ENCODE measurements at regions not wholly inside any gene's neighbourhood (a gene's known extent, or its start where the extent isn't known, plus 50 kb on each side); places are given as distances from the start of the nearest gene placed in this dataset.
"Not testable (repeated sequence)": the region's sequence is repeated elsewhere in the genome, so short reads cannot be mapped to it uniquely, and the experiment has no call there.

GRCh38 chr16:79835194-79835593 is 234.7 kb upstream of the MAF start:
- no peaks in the 10 kb centered on the region for H3K9me3 ChIP-seq (ENCODE audit: control insufficient read depth, low read length)
- H3K18ac ChIP-seq (ENCODE audit: low read depth in 1 of 2, low read length in 2 of 2), result no peak overlapping the region
- DNase-seq, result no peak
- H3K14ac ChIP-seq (ENCODE audit: low read length in 2 of 2), result no peak overlapping the region
- no peak overlapping the region for H3K23ac ChIP-seq (ENCODE audit: low read length in 2 of 2)
- H3K4me3 ChIP-seq (ENCODE audit: insufficient read depth in 1 of 2, low read depth in 1 of 2, low read length in 2 of 2), result no peak overlapping the region
- 87% methylated on average over 7 of the region's 7 CpGs for WGBS
- no peak overlapping the region for H4K91ac ChIP-seq (ENCODE audit: low read length)
- H4K8ac ChIP-seq (ENCODE audit: low read length), result no peak overlapping the region
- H3K27ac ChIP-seq (ENCODE audit: low read length, poor library complexity, severe bottlenecking), result no peak overlapping the region
- no peak overlapping the region for H2BK5ac ChIP-seq (ENCODE audit: low read depth, low read length, poor library complexity, severe bottlenecking)
- no peak overlapping the region for H3K9ac ChIP-seq (ENCODE audit: low read length)
- no peak overlapping the region for H2BK120ac ChIP-seq (ENCODE audit: low read depth, low read length)
- H3K36me3 ChIP-seq (ENCODE audit: control insufficient read depth in 1 of 2, insufficient read depth in 2 of 2, low read depth in 1 of 2, low read length in 2 of 2), result no peaks in the 10 kb centered on the region
- no peak overlapping the region for H2AFZ ChIP-seq (ENCODE audit: low read depth, low read length)
- H3K4me2 ChIP-seq (ENCODE audit: low read length, poor library complexity, severe bottlenecking), result no peak overlapping the region
- H3K79me1 ChIP-seq (replicated peaks; ENCODE audit: low read length, poor library complexity, severe bottlenecking), result no peaks in the 10 kb centered on the region
- H3K27me3 ChIP-seq (ENCODE audit: control insufficient read depth in 1 of 2, insufficient read depth in 1 of 2, low read length in 2 of 2), result peaks cover 0 to 4% of the 10 kb centered on the region in 2 experiments
- no peak overlapping the region for H2BK12ac ChIP-seq (ENCODE audit: low read length in 2 of 2)
- H3K4ac ChIP-seq (ENCODE audit: low read depth in 1 of 2, low read length in 2 of 2), result no peak overlapping the region
- H2BK15ac ChIP-seq (ENCODE audit: low read depth, poor library complexity, severe bottlenecking), result no peak overlapping the region
- H3K4me1 ChIP-seq (ENCODE audit: control insufficient read depth, insufficient read depth, low read depth, low read length), result no peaks in the 10 kb centered on the region
- no peak overlapping the region for H2AK5ac ChIP-seq (ENCODE audit: low read length, severe bottlenecking)

GRCh38 chr16:79834720-79835119 is 234.2 kb upstream of the MAF start:
- Histone ChIP-seq H2AK5ac (ENCODE audit: low read length, severe bottlenecking) (no peak overlapping the region), H4K8ac (ENCODE audit: low read length) (no peak overlapping the region), H3K4ac (ENCODE audit: low read depth in 1 of 2, low read length in 2 of 2) (no peak overlapping the region), H3K27ac (ENCODE audit: low read length, poor library complexity, severe bottlenecking) (no peak overlapping the region), H3K23ac (ENCODE audit: low read length in 2 of 2) (no peak overlapping the region), H3K18ac (ENCODE audit: low read depth in 1 of 2, low read length in 2 of 2) (no peak overlapping the region), H3K36me3 (ENCODE audit: control insufficient read depth in 1 of 2, insufficient read depth in 2 of 2, low read depth in 1 of 2, low read length in 2 of 2) (no peaks in the 10 kb centered on the region), H3K4me3 (ENCODE audit: insufficient read depth in 1 of 2, low read depth in 1 of 2, low read length in 2 of 2) (no peak overlapping the region), H2BK12ac (ENCODE audit: low read length in 2 of 2) (no peak overlapping the region), H2BK5ac (ENCODE audit: low read depth, low read length, poor library complexity, severe bottlenecking) (no peak overlapping the region), H2BK120ac (ENCODE audit: low read depth, low read length) (no peak overlapping the region), H3K4me1 (ENCODE audit: control insufficient read depth, insufficient read depth, low read depth, low read length) (no peaks in the 10 kb centered on the region), H3K79me1 (replicated peaks; ENCODE audit: low read length, poor library complexity, severe bottlenecking) (no peaks in the 10 kb centered on the region), H3K27me3 (ENCODE audit: control insufficient read depth in 1 of 2, insufficient read depth in 1 of 2, low read length in 2 of 2) (peaks cover 0 to 8% of the 10 kb centered on the region in 2 experiments), H2AFZ (ENCODE audit: low read depth, low read length) (no peak overlapping the region), H3K4me2 (ENCODE audit: low read length, poor library complexity, severe bottlenecking) (no peak overlapping the region), H3K9ac (ENCODE audit: low read length) (no peak overlapping the region), H4K91ac (ENCODE audit: low read length) (no peak overlapping the region), H3K9me3 (ENCODE audit: control insufficient read depth, low read length) (no peaks in the 10 kb centered on the region), H2BK15ac (ENCODE audit: low read depth, poor library complexity, severe bottlenecking) (no peak overlapping the region), H3K14ac (ENCODE audit: low read length in 2 of 2) (no peak overlapping the region)
- 82% methylated on average over 4 of the region's 4 CpGs for WGBS
- DNase-seq, result no peak

- not testable (repeated sequence) for H2AFZ ChIP-seq (ENCODE audit: low read depth, low read length); H3K4me3 ChIP-seq (ENCODE audit: insufficient read depth in 1 of 2, low read depth in 1 of 2, low read length in 2 of 2); H4K8ac ChIP-seq (ENCODE audit: low read length); H3K27ac ChIP-seq (ENCODE audit: low read length, poor library complexity, severe bottlenecking); H3K4ac ChIP-seq (ENCODE audit: low read depth in 1 of 2, low read length in 2 of 2); H3K9ac ChIP-seq (ENCODE audit: low read length); DNase-seq; H3K79me1 ChIP-seq (replicated peaks; ENCODE audit: low read length, poor library complexity, severe bottlenecking); H3K27me3 ChIP-seq (ENCODE audit: control insufficient read depth in 1 of 2, insufficient read depth in 1 of 2, low read length in 2 of 2); H3K14ac ChIP-seq (ENCODE audit: low read length in 2 of 2); H3K18ac ChIP-seq (ENCODE audit: low read depth in 1 of 2, low read length in 2 of 2); H3K4me2 ChIP-seq (ENCODE audit: low read length, poor library complexity, severe bottlenecking); H3K4me1 ChIP-seq (ENCODE audit: control insufficient read depth, insufficient read depth, low read depth, low read length); H3K9me3 ChIP-seq (ENCODE audit: control insufficient read depth, low read length); H3K23ac ChIP-seq (ENCODE audit: low read length in 2 of 2); H2BK12ac ChIP-seq (ENCODE audit: low read length in 2 of 2); H3K36me3 ChIP-seq (ENCODE audit: control insufficient read depth in 1 of 2, insufficient read depth in 2 of 2, low read depth in 1 of 2, low read length in 2 of 2); H2BK5ac ChIP-seq (ENCODE audit: low read depth, low read length, poor library complexity, severe bottlenecking); H2BK15ac ChIP-seq (ENCODE audit: low read depth, poor library complexity, severe bottlenecking); H2AK5ac ChIP-seq (ENCODE audit: low read length, severe bottlenecking); H2BK120ac ChIP-seq (ENCODE audit: low read depth, low read length); H4K91ac ChIP-seq (ENCODE audit: low read length)
Observed at GRCh38 chr16:79834003-79834402, 233.5 kb upstream of the MAF start.

- Histone ChIP-seq H2AK5ac (ENCODE audit: low read length, severe bottlenecking) (no peak overlapping the region), H3K27ac (ENCODE audit: low read length, poor library complexity, severe bottlenecking) (no peak overlapping the region), H3K4me2 (ENCODE audit: low read length, poor library complexity, severe bottlenecking) (no peak overlapping the region), H3K23ac (ENCODE audit: low read length in 2 of 2) (no peak overlapping the region), H3K14ac (ENCODE audit: low read length in 2 of 2) (no peak overlapping the region), H2BK5ac (ENCODE audit: low read depth, low read length, poor library complexity, severe bottlenecking) (no peak overlapping the region), H2AFZ (ENCODE audit: low read depth, low read length) (no peak overlapping the region), H3K27me3 (ENCODE audit: control insufficient read depth in 1 of 2, insufficient read depth in 1 of 2, low read length in 2 of 2) (peaks cover 0 to 14% of the 10 kb centered on the region in 2 experiments), H3K4me3 (ENCODE audit: insufficient read depth in 1 of 2, low read depth in 1 of 2, low read length in 2 of 2) (no peak overlapping the region), H3K36me3 (ENCODE audit: control insufficient read depth in 1 of 2, insufficient read depth in 2 of 2, low read depth in 1 of 2, low read length in 2 of 2) (no peaks in the 10 kb centered on the region), H3K9ac (ENCODE audit: low read length) (no peak overlapping the region), H2BK15ac (ENCODE audit: low read depth, poor library complexity, severe bottlenecking) (no peak overlapping the region), H3K79me1 (replicated peaks; ENCODE audit: low read length, poor library complexity, severe bottlenecking) (no peaks in the 10 kb centered on the region), H4K8ac (ENCODE audit: low read length) (no peak overlapping the region), H2BK120ac (ENCODE audit: low read depth, low read length) (no peak overlapping the region), H3K4ac (ENCODE audit: low read depth in 1 of 2, low read length in 2 of 2) (no peak overlapping the region), H3K9me3 (ENCODE audit: control insufficient read depth, low read length) (no peaks in the 10 kb centered on the region), H3K4me1 (ENCODE audit: control insufficient read depth, insufficient read depth, low read depth, low read length) (no peaks in the 10 kb centered on the region), H3K18ac (ENCODE audit: low read depth in 1 of 2, low read length in 2 of 2) (no peak overlapping the region), H4K91ac (ENCODE audit: low read length) (no peak overlapping the region), H2BK12ac (ENCODE audit: low read length in 2 of 2) (no peak overlapping the region)
- WGBS, result 92% methylated on average over 2 of the region's 4 CpGs
- no peak for DNase-seq
Observed at GRCh38 chr16:79833559-79833958, 233.0 kb upstream of the MAF start.
